Heart right ventricle (tissue), 16 donors: ENCODE measurements at regions not wholly inside any gene's neighbourhood (a gene's known extent, or its start where the extent isn't known, plus 50 kb on each side); places are given as distances from the start of the nearest gene placed in this dataset.

Source experiments
- ATAC-seq, 8 donors: fragments of 200-7000 bp; cut with Tn5 transposase; one replicate each; pipeline ENCODE4 v1.9.1; 2020; ENCODE audit warnings: mild to moderate bottlenecking in 8 of 8, moderate library complexity in 8 of 8, moderate number of reproducible peaks in 1 of 8
- DNase-seq, 2 donors: peaks; one replicate each; pipeline ENCODE4 v3.0.0-alpha.2; 2020
- H3K27ac ChIP-seq, 10 donors: fragments of 200-600 bp; sonication (generic) in 2 of 10; one replicate each; pipeline versions ENCODE4 v1.5.0 to v1.8.0; 2020 to 2022; ENCODE audit warnings: mild to moderate bottlenecking in 3 of 10
- H3K27me3 ChIP-seq, 7 donors: fragments of 200-600 bp; one replicate each; pipeline ENCODE4 v1.8.0; 2021 to 2022; ENCODE audit warnings: mild to moderate bottlenecking in 2 of 7
- H3K36me3 ChIP-seq, 9 donors: fragments of 200-600 bp; sonication (generic) in 1 of 9; one replicate each; pipeline versions ENCODE4 v1.5.0 to v1.8.0; 2020 to 2022; ENCODE audit warnings: mild to moderate bottlenecking in 2 of 9
- H3K4me1 ChIP-seq, 9 donors: fragments of 200-600 bp; sonication (generic) in 1 of 9; one replicate each; pipeline versions ENCODE4 v1.5.0 to v1.8.0; 2020 to 2022; ENCODE audit warnings: mild to moderate bottlenecking in 4 of 9
- H3K4me3 ChIP-seq, 10 donors: fragments of 200-600 bp; sonication (generic) in 2 of 10; one replicate each; pipeline versions ENCODE4 v1.5.0 to v1.8.0; 2020 to 2022; ENCODE audit warnings: mild to moderate bottlenecking in 7 of 10, moderate library complexity in 2 of 10
- H3K9me3 ChIP-seq, 11 donors: fragments of 200-600 bp in 10 of 11; sonication (generic) in 2 of 11; one replicate each; pipeline versions ENCODE4 v1.5.0 to v1.8.0; 2013 to 2022; ENCODE audit warnings: mild to moderate bottlenecking in 2 of 11, control low read depth in 1 of 11, moderate library complexity in 1 of 11
- CTCF ChIP-seq, 9 donors: fragments of 200-600 bp; sonication (generic) in 2 of 9; IDR thresholded peaks; one replicate each; pipeline versions ENCODE4 v1.5.0 to v1.8.0; 2021 to 2022; ENCODE audit warnings: antibody characterized with exemption in 9 of 9, mild to moderate bottlenecking in 5 of 9, moderate library complexity in 1 of 9
- WGBS, 2 donors: extraction: QIAGEN DNeasy Blood & Tissue Kit; methylation state at CpG; one replicate each; pipeline ENCODE4 v1.1.7; 2013; ENCODE audit warnings: inconsistent platforms in 1 of 2; 5-methylcytosine and 5-hydroxymethylcytosine counted together
- intact Hi-C, 10 donors: fragments of 100-400 bp; cut with DNase I; formaldehyde crosslinking; loops; one replicate each; pipeline versions ENCODE4 v1.11.1 to v1.14.2; 2022
- donor health status: Arrhythmogenic right ventricular cardiomyopathy.
- donor health status: ischemic (EF 13 %, LVEDD 7.1; RV severe dilation, severe dysfunction).
- donor health status: healthy with polysubstance abuse.
- donor health status: DM: no; HTN: yes; CAD: no.
- donor health status: DM: no; HTN: no; CAD: no.
- donor health status: ischemic (EF 25% LVEDD 6.9; RV normal size, moderate dysfunction).
- donor health status: ischemic (EF 25% LVEDD 5.7; RV mildly dilated, moderate dysfunction).
- donor health status: healthy.
- donor health status: DM: yes; HTN: yes; CAD: no.
- donor health status: Ischemic cardiomyopathy.
- donor health status: ischemic (EF 35%, LVEDD 5.7; RV mildly dilated, moderate dysfunction).
- donor health status: nonischemic (EF 11% LVEDD 7.7; RV severe dilation, severe dysfunction).
- donor health status: DM: yes; HTN: yes; CAD: no.
- donor health status: PGD.
- donor health status: ischemic (EF 29% LVEDD 5.4; RV normal size, mild dysfunction).
- donor health status: nonischemic (EF 23%, LVEDD 6.1; RV moderate dilation, normal function).

- TF ChIP-seq CTCF (IDR thresholded peaks at IDR 0.05): no peak
- ATAC-seq (no peak), DNase-seq (no peak)
- Histone ChIP-seq H3K36me3 (no peaks in the 10 kb centered on the region), H3K4me1 (no peaks in the 10 kb centered on the region), H3K27ac (no peak overlapping the region), H3K9me3 (peaks cover 0 to 9% (median 0%) of the 10 kb centered on the region in 11 donors), H3K27me3 (peaks cover 0 to 13% (median 0%) of the 10 kb centered on the region in 7 donors), H3K4me3 (no peak overlapping the region)
- 80 to 85% methylated on average over 2 of the region's 2 CpGs for WGBS, 2 donors
- intact Hi-C loops: no loop called here
Observed at GRCh38 chr4:84001876-84002569, 466.1 kb downstream of the GPAT3 start.

GRCh38 chr4:83996254-83996653 is 460.3 kb downstream of the GPAT3 start:
- no peak for TF ChIP-seq CTCF (IDR thresholded peaks at IDR 0.05)
- ATAC-seq (no peak), DNase-seq (no peak)
- intact Hi-C loops: no loop called here
- peaks cover 0 to 18% (median 0%) of the 10 kb centered on the region in 7 donors for H3K27me3 ChIP-seq
- 45 to 46% methylated on average over 3 of the region's 3 CpGs for WGBS, 2 donors
- no peak overlapping the region for H3K27ac ChIP-seq
- H3K9me3 ChIP-seq: no peaks in the 10 kb centered on the region
- H3K36me3 ChIP-seq: no peaks in the 10 kb centered on the region
- no peaks in the 10 kb centered on the region for H3K4me1 ChIP-seq
- no peak overlapping the region for H3K4me3 ChIP-seq

DNA sequence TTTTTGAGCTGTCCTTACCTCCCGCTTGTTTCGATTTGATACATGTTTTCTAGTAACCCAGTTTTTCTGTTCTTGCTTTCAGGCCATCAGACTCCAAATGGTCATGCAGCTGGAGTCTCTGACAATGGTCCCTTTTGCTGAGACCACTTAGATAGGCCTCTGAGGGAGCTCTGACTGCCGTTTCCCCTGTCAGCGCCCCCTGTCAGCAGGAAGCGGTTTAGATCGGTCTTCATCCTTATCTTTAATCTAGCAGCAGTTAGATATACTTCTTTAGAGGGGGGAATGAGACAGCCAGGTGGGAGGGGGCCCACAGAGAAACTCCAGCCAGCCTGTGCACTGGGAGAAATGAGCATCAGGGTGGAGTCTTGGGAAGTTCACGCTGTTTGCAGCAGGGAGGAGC is 457.9 kb downstream of the GPAT3 start:
- Histone ChIP-seq H3K4me1 (no peaks in the 10 kb centered on the region), H3K36me3 (no peaks in the 10 kb centered on the region), H3K9me3 (peaks cover 0 to 9% (median 0%) of the 10 kb centered on the region in 11 donors), H3K27ac (no peak overlapping the region), H3K27me3 (peaks cover 0 to 17% (median 0%) of the 10 kb centered on the region in 7 donors), H3K4me3 (no peak overlapping the region)
- DNase-seq (no peak), ATAC-seq (no peak)
- intact Hi-C loops: no loop called here
- TF ChIP-seq CTCF (IDR thresholded peaks at IDR 0.05): no peak
- WGBS, 2 donors: 42 to 44% methylated on average over 7 of the region's 7 CpGs

GRCh38 chr4:83989835-83990234 is 453.9 kb downstream of the GPAT3 start:
- WGBS, 2 donors: 61 to 68% methylated on average over 7 of the region's 7 CpGs
- ATAC-seq (no peak), DNase-seq (no peak)
- H3K4me1 ChIP-seq: no peaks in the 10 kb centered on the region
- peaks cover 0 to 2% (median 0%) of the 10 kb centered on the region in 7 donors for H3K27me3 ChIP-seq
- no peak for TF ChIP-seq CTCF (IDR thresholded peaks at IDR 0.05)
- no peaks in the 10 kb centered on the region for H3K36me3 ChIP-seq
- H3K27ac ChIP-seq: no peak overlapping the region
- intact Hi-C loops: no loop called here
- peaks cover 0 to 9% (median 0%) of the 10 kb centered on the region in 11 donors for H3K9me3 ChIP-seq
- no peak overlapping the region for H3K4me3 ChIP-seq
